Epithelial cell of proximal tubule (primary cell): ENCODE measurements at regions not wholly inside any gene's neighbourhood (a gene's known extent, or its start where the extent isn't known, plus 50 kb on each side); places are given as distances from the start of the nearest gene placed in this dataset.

Source experiments
- DNase-seq: peaks from one replicate; pipeline ENCODE4 v3.0.0-alpha.2; 2011; ENCODE audit warnings: low read depth
- H3K4me3 ChIP-seq: 2 replicates; pipeline ENCODE4 v1.5.1; 2011; ENCODE audit warnings: low read depth, mild to moderate bottlenecking, low read length
- CTCF ChIP-seq: conservative IDR thresholded peaks from 2 replicates; pipeline ENCODE4 v1.5.1; 2012; ENCODE audit warnings: low read depth, mild to moderate bottlenecking, low read length

GRCh38 chrX:140848800-140849199 is 139.2 kb downstream of the LINC00632 start:
- no peak for DNase-seq

GRCh38 chrX:140860718-140861117 is 141.7 kb upstream of the SPANXB1 start:
- H3K4me3 ChIP-seq, result no peak overlapping the region
- TF ChIP-seq CTCF, result no peak
- DNase-seq, result no peak

More at GRCh38 chrX:140848800-140849199, 139.2 kb downstream of the LINC00632 start:
- TF ChIP-seq CTCF, result no peak
- H3K4me3 ChIP-seq, result no peak overlapping the region

GRCh38 chrX:140866446-140866845 is 135.9 kb upstream of the SPANXB1 start:
- H3K4me3 ChIP-seq, result no peak overlapping the region
- no peak for DNase-seq
- no peak for TF ChIP-seq CTCF

GRCh38 chrX:140912606-140913005 is 89.8 kb upstream of the SPANXB1 start:
- no peak overlapping the region for H3K4me3 ChIP-seq
- DNase-seq, result no peak
- no peak for TF ChIP-seq CTCF

GRCh38 chrX:140913802-140914501 is 88.4 kb upstream of the SPANXB1 start:
- no peak for DNase-seq
- no peak overlapping the region for H3K4me3 ChIP-seq
- TF ChIP-seq CTCF, result no peak

GRCh38 chrX:140916872-140917271 is 85.5 kb upstream of the SPANXB1 start:
- no peak for TF ChIP-seq CTCF
- no peak for DNase-seq
- no peak overlapping the region for H3K4me3 ChIP-seq
